ENCODE measurements at regions not wholly inside any gene's neighbourhood (a gene's known extent, or its start where the extent isn't known, plus 50 kb on each side); places are given as distances from the start of the nearest gene placed in this dataset.

DNA sequence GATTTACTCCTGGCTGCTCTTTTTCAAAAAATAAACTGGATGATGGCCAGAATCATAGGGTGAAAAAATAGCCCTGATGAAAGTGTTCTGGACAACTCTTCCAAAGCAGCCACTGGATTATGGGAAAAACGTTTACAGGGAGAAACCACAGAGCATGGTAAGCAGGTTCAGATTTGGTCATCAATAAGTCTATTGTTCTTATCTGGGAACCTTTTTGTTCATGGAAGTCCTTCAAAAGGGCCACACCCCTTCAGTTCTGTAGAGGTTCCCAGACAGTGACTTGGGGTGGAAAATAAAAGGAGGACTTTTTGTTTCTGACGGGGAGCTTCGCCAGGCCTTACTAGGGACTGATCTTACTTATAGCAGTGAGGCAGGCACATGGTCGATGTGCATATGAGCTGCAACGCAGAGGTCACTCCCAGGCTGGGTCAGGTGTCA, 117.4 kb upstream of the SLC38A2 start:
- dilution Hi-C loops (cut with MboI; ENCODE audit: extremely low pct_ligation_motif_present, low sequenced_read_pairs): no loop called here
- Histone ChIP-seq H3K36me3 (ENCODE audit: control insufficient read depth in 2 of 2, extremely low read depth in 1 of 2, insufficient read depth in 2 of 2, low read length in 2 of 2) (no peaks in the 10 kb centered on the region), H3K9me1 (replicated peaks; ENCODE audit: control insufficient read depth, extremely low read depth, insufficient read depth, low read length) (no peaks in the 10 kb centered on the region), H3K9me3 (replicated peaks; ENCODE audit: control insufficient read depth, insufficient read depth, low read length) (no peaks in the 10 kb centered on the region), H4K20me1 (replicated peaks; ENCODE audit: control insufficient read depth, extremely low read depth, insufficient read depth, low read length) (no peaks in the 10 kb centered on the region), H3K4me1 (ENCODE audit: control insufficient read depth, extremely low read depth, insufficient read depth, low read length) (peaks cover 43% of the 10 kb centered on the region), H3K27ac (ENCODE audit: insufficient read depth, low read depth, low read length) (no peak overlapping the region), H2AFZ (ENCODE audit: low read depth, low read length) (no peak overlapping the region), H3K79me2 (ENCODE audit: control insufficient read depth, insufficient read depth, low read length) (no peaks in the 10 kb centered on the region), H3K27me3 (ENCODE audit: control insufficient read depth in 2 of 2, insufficient read depth in 2 of 2, low read length in 2 of 2) (no peaks in the 10 kb centered on the region), H3K4me3 (replicated peaks in 1 of 3; ENCODE audit: insufficient read depth in 1 of 3, low read depth in 1 of 3, low read length in 3 of 3) (no peak overlapping the region), H3K4me2 (ENCODE audit: insufficient read depth, low read length) (no peak overlapping the region), H3K9ac (replicated peaks; ENCODE audit: extremely low read depth, insufficient read depth, low read length) (no peak overlapping the region)
- POLR2A ChIA-PET: no interaction called here
- DNase-seq (ENCODE audit: low read depth, low spot score): peak; percentile 14
- TF ChIP-seq POLR2A (IDR thresholded peaks at IDR 0.05; ENCODE audit: low read depth, low read length): no peak
- BruUV-seq (replicated peaks): no TSS peak
- FAIRE-seq: no peak
- intact Hi-C loops (cut with micrococcal nuclease): loop anchor here (5.0 kb wide), 1 partner anchor 532 kb away; no protein-coding TSS in a partner anchor
- CTCF ChIA-PET: no interaction called here

DNA sequence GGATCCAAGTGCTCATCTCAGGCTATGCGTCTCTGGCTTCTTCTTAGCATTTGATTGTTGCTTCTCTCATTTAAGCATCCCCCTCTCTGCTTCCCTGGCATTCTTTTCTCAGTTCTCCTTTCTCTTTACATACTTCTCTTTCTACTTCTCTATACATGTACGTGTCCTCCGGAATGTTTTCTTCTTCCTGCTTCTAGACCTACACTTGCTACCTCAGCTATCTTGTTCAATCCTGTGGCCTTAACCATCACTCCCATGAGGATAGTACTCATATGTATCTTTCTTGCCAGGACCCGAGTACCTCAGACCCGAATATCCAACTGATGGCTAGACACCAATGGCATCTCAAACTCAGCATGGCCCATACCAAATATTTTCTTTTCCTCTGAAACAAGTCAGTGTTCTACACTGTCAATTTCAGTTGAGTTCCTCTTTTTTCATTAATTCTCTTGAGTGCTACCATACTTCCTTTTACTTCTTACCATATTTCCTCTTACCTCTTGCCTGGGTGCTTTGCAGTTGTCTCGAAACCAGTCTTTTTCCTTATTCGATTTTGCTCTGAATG, 115.1 kb upstream of the SLC38A2 start:
- Histone ChIP-seq H2AFZ (ENCODE audit: low read depth, low read length) (no peak overlapping the region), H3K36me3 (ENCODE audit: control insufficient read depth in 2 of 2, extremely low read depth in 1 of 2, insufficient read depth in 2 of 2, low read length in 2 of 2) (no peaks in the 10 kb centered on the region), H3K27ac (ENCODE audit: insufficient read depth, low read depth, low read length) (no peak overlapping the region), H3K4me3 (replicated peaks in 1 of 3; ENCODE audit: insufficient read depth in 1 of 3, low read depth in 1 of 3, low read length in 3 of 3) (no peak overlapping the region), H3K4me2 (ENCODE audit: insufficient read depth, low read length) (no peak overlapping the region), H3K9me1 (replicated peaks; ENCODE audit: control insufficient read depth, extremely low read depth, insufficient read depth, low read length) (no peaks in the 10 kb centered on the region), H3K9me3 (replicated peaks; ENCODE audit: control insufficient read depth, insufficient read depth, low read length) (no peaks in the 10 kb centered on the region), H3K79me2 (ENCODE audit: control insufficient read depth, insufficient read depth, low read length) (no peaks in the 10 kb centered on the region), H3K27me3 (ENCODE audit: control insufficient read depth in 2 of 2, insufficient read depth in 2 of 2, low read length in 2 of 2) (no peaks in the 10 kb centered on the region), H3K9ac (replicated peaks; ENCODE audit: extremely low read depth, insufficient read depth, low read length) (no peak overlapping the region), H4K20me1 (replicated peaks; ENCODE audit: control insufficient read depth, extremely low read depth, insufficient read depth, low read length) (no peaks in the 10 kb centered on the region), H3K4me1 (ENCODE audit: control insufficient read depth, extremely low read depth, insufficient read depth, low read length) (peaks cover 34% of the 10 kb centered on the region)
- CTCF ChIA-PET: no interaction called here
- TF ChIP-seq POLR2A (IDR thresholded peaks at IDR 0.05; ENCODE audit: low read depth, low read length): no peak
- no peak for TF ChIP-seq FOS (IDR thresholded peaks at IDR 0.05; ENCODE audit: borderline replicate concordance, insufficient read depth, low read length)
- TF ChIP-seq MYC (IDR thresholded peaks at IDR 0.05; ENCODE audit: low read depth, low read length): no peak
- no peak for TF ChIP-seq EZH2 (IDR thresholded peaks at IDR 0.05; ENCODE audit: borderline replicate concordance, low read depth, low read length, severe bottlenecking)
- TF ChIP-seq, protein P1, sequence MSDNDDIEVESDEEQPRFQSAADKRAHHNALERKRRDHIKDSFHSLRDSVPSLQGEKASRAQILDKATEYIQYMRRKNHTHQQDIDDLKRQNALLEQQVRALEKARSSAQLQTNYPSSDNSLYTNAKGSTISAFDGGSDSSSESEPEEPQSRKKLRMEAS (IDR thresholded peaks at IDR 0.05; ENCODE audit: insufficient read depth, insufficient read length): no peak
- TF ChIP-seq GATA2 (IDR thresholded peaks at IDR 0.05; ENCODE audit: insufficient read depth, insufficient read length, low read depth, low read length): no peak
- TF ChIP-seq, protein P2, sequence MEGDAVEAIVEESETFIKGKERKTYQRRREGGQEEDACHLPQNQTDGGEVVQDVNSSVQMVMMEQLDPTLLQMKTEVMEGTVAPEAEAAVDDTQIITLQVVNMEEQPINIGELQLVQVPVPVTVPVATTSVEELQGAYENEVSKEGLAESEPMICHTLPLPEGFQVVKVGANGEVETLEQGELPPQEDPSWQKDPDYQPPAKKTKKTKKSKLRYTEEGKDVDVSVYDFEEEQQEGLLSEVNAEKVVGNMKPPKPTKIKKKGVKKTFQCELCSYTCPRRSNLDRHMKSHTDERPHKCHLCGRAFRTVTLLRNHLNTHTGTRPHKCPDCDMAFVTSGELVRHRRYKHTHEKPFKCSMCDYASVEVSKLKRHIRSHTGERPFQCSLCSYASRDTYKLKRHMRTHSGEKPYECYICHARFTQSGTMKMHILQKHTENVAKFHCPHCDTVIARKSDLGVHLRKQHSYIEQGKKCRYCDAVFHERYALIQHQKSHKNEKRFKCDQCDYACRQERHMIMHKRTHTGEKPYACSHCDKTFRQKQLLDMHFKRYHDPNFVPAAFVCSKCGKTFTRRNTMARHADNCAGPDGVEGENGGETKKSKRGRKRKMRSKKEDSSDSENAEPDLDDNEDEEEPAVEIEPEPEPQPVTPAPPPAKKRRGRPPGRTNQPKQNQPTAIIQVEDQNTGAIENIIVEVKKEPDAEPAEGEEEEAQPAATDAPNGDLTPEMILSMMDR (IDR thresholded peaks at IDR 0.05; ENCODE audit: extremely low read depth in 1 of 2, insufficient read depth in 1 of 2, low read depth in 1 of 2, low read length in 2 of 2): no peak
- no peak for TF ChIP-seq JUN (IDR thresholded peaks at IDR 0.05; ENCODE audit: borderline replicate concordance, insufficient read depth, insufficient read length, low read depth)
- TF ChIP-seq POLR2AphosphoS5 (IDR thresholded peaks at IDR 0.05; ENCODE audit: insufficient read depth, low read depth, low read length): no peak
- dilution Hi-C loops (cut with MboI; ENCODE audit: extremely low pct_ligation_motif_present, low sequenced_read_pairs): no loop called here
- POLR2A ChIA-PET: no interaction called here
- intact Hi-C loops (cut with micrococcal nuclease): no loop called here
- FAIRE-seq (no peak), DNase-seq (ENCODE audit: low read depth, low spot score) (no peak)
- BruUV-seq (replicated peaks): no TSS peak

All from endothelial cell of umbilical vein (primary cell).